NAMALWA (cell line): ENCODE measurements at regions not wholly inside any gene's neighbourhood (a gene's known extent, or its start where the extent isn't known, plus 50 kb on each side); places are given as distances from the start of the nearest gene placed in this dataset.

Experiments used
- DNase-seq: peaks from one replicate; pipeline ENCODE4 v3.0.0-alpha.2; 2015; ENCODE audit warnings: low spot score

- no peak for DNase-seq
Observed at GRCh38 chr2:2570871-2571270, 239.8 kb upstream of the MYT1L start.

DNA sequence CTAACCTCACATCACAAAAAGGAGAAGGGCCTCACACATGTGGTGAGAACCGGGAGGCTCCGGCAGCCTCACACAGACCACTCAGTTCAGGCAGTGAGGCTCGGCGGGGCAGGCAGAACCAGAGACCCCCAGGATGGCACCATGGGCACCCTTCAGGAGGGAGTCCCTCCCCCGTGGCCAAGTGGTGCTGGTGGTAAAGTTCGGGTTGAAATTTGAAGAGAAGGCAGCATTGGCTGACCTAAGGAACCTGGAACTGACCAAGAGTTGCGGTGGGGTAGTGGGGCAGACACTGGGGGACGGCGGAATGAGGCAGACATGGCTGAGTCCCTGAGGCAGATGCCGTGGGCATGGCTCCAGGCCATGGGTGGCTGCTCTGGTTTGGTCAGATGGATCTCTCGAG is 239.3 kb upstream of the MYT1L start:
- DNase-seq, result no peak

- no peak for DNase-seq
Observed at GRCh38 chr2:2569836-2570235, 238.8 kb upstream of the MYT1L start.

DNA sequence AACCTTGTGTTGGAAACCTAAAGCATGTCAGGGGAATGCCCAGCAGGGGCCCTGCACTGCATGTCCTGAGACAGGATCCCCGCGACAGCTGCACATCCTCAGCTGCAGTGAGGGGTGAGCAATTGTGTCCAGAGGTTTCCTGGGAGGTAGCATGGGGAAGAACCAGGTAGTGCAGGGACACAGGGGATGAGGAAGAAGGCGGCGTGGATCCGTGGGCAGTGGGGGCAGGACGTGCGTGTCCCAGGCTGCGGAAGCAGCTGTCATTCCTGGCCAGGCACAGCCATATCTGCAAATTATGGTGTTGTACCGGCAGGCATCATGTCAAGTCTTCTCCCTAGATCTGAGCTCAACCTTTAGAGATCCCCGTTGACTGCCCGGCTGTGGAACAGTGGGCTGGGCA is 238.2 kb upstream of the MYT1L start:
- DNase-seq, result no peak

DNA sequence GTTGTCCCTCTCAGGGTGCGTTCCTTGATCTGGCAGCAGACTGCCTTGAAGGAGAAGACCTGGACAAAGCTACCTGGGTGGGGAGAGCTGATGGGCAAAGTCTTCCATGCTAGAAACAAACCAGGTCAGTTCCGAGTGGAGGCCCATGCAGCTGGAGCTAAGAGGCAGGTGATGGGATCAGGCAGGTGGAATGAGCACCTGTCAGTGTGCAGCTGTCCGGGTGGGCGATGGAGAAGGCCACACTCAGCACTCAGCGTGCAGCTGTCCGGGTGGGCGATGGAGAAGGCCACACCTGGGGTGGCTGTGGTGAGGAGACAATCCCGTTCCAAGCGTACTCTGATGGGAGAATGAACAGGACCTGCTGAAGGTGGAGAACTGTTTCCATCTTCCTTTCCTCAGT is 237.3 kb upstream of the MYT1L start:
- no peak for DNase-seq

DNA sequence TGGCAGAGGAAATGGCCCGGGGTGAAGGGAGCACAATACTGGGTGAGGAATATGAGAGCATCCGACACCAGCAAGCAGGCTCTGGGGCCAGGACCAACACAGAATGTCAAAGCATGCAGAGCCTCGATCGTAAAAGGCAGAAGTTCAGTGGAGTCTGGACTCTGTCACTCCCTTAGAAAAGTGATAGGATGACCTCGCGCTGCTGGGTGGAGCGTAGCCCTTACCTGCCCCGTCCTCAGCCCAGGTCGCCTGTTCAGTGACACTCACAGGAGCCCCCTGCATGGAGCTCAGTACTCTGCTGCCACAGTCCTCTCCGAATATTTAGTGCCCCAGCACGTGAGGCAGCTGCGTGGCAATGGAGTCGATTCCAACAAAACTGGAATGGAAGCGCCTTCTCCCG is 236.7 kb upstream of the MYT1L start:
- no peak for DNase-seq

DNA sequence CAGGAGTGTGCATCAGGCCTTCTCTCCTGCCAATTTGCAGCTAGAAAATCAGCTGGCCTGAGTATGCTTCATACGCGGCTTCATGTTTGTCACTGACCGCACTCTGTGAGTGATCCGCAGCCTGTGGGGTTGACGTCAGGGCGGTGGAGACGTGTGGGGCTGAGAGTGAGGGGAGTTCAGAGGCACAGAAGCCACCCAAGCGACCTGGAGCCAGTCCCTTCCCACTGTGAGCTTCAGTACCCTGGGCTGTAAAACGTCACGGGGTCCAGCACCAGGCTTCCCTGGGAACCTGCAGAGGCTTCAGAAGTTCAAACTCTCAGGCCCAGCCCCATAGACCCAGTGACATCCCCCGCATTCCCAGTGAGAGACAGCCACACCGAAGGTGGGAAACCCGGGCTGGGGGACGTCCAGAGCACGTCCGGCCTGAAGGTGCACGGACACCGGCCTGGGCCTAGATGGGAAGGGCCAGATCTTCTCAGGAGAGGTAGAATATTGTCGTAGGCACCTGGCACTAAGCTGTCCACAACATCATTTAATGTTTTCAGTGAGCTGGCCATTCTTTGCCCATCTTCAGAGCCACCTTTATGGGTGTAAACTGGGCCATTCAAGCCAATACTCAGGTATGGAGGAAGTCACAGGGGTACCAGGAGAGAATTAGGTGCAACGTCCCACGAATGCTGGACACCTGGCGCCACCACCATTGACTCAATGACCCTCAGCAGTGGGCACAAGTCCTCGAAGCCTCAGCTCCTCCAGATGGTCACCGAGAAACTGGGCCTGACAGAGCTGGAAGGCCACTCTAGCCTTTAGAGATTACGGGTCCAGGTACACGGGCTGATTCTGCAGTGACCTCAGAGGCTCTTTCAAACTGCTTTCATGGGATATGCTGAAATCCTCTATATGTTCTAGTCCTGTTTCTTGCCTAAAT is 235.6 kb upstream of the MYT1L start:
- no peak for DNase-seq

- DNase-seq, result no peak
Observed at GRCh38 chr2:2565671-2566070, 234.6 kb upstream of the MYT1L start.

- no peak for DNase-seq
Observed at GRCh38 chr2:2564300-2565078, 233.4 kb upstream of the MYT1L start.

DNA sequence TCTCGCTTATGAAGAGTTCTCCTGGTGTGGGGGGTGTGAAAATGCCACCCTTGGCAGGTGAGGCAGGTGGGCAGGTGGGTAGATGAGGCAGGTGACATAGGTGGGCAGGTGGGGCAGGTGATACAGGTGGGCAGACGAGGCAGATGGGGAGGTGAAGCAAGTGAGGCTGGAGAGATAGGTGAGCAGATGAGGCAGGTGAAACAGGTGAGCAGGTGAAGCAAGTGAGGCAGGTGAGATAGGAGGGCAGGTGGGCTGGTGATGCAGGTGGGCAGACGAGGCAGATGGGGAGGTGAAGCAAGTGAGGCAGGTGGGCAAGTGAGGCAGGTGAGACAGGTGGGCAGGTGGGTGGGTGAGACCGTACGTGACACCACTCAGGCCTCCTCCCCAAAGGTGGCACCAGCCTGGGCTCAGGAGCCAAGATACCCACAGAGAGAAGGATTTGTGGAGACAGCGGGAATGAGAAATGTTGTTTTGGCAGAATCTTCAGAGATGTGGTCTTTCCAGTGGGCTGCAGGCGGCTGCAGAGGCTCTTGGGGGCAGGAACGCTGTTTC is 232.3 kb upstream of the MYT1L start:
- no peak for DNase-seq

- DNase-seq, result no peak
Observed at GRCh38 chr2:2562867-2563266, 231.8 kb upstream of the MYT1L start.

DNA sequence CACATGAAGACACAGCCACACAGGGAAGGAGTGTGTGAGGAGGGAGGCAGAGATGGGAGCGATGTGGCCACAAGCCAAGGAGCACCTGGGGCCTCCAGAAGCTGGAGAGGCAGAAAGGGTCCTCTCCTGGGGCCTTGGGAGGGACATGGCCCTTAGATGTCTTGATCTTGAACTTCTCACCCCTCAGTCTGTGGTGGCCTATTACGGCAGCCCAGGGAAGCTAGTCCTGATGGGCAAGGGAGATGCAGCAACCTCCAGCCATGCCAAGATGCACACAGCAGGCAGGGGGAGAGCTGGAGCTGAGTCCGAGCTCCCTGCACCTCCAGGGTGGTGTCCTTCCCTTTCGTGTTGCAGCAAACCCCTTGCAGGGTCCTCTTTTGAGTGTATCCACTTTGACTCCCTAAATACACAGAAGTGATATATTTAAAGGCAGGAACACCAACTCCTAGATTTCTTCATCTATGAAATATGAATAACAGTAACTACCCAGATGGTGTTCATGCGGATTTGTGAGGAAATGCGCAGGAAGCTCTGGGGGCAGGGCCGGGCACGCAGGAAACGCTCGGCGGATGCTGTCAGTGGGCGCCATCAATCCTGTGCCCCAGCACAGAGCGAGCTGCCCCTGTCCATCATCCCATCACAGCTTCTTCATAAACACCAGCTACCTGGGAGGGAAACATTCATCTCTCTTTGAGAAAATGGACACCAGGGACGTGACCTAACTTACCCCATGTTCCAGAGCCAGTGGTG is 230.4 kb upstream of the MYT1L start:
- no peak for DNase-seq

- no peak for DNase-seq
Observed at GRCh38 chr2:2560374-2561015, 229.4 kb upstream of the MYT1L start.

- DNase-seq, result no peak
Observed at GRCh38 chr2:2558476-2558875, 227.4 kb upstream of the MYT1L start.

DNA sequence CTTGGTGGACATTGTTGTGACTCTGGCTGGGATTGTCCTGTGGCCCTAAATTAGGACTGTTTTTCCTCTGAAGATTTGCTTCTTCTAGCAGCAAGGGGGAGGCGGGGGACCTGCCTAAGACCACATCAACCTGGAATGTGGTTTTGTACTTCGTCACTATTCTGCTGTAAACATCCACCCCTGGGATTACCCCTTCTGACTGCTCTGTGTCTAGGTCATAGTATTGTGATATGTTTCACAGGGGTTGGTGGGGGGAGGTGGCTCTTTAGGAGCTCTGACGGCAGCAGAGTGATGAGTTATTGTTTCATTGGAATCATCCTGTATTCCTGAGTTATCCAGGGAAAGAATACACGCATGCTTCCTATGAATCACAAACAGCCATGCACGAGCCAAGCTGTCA is 226.4 kb upstream of the MYT1L start:
- DNase-seq, result no peak

DNA sequence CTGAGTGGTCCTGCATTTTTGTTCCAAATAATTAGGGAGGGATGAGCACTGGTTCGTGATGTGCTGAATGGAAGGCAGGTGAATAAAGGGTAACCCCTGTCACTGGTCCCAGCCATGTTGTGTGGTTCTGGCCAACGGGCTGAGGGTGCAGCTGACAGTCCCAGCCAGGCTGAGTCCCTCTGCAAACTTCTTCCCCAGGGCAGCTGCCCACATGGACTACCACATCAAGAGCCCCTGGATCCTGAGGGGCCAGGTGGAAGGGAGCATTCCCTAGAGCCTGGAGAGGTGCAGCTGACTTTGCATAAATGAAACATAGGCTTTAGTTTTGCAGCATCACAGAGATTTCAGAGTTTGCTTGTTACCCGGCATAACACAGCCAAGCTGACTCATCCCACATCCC is 219.8 kb upstream of the MYT1L start:
- DNase-seq, result no peak

DNA sequence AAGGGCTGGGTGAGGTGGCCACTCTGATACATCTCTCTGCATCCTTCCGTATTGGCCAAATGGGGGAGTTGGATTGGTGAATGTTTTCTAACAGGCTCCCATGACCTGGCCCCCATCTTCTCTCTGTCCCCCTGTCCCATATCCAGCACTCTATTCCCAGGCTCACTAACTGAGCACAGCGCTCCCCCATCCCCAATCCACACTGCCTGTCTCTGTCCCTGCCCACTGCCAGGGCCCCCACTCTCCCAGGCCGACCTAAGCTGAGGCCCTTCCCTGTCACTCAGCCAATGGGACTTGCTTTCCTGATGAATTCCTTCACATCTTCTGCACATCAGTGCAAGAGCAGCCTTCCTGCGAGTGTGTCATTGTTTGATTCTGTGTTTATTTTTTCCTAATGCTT is 216.8 kb upstream of the MYT1L start:
- no peak for DNase-seq

DNA sequence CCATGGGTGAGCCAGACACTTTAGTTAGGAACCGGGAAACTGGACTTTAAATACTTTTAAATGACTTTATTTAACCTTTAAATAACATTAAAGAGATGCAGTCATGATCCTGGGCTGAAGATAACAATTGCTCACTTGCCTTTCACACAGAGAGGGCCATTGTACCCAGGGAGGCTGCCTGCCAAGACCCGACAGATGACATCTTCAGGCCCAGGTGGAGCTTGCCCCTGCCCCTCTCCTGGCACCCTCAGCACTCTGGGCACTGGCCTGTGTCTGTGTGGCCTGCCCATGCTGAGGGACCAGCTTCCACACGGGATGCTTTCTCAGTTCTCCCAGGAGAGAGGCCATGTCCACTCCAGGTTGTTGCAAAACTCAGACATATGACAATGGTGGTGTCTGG is 216.4 kb upstream of the MYT1L start:
- DNase-seq, result no peak

DNA sequence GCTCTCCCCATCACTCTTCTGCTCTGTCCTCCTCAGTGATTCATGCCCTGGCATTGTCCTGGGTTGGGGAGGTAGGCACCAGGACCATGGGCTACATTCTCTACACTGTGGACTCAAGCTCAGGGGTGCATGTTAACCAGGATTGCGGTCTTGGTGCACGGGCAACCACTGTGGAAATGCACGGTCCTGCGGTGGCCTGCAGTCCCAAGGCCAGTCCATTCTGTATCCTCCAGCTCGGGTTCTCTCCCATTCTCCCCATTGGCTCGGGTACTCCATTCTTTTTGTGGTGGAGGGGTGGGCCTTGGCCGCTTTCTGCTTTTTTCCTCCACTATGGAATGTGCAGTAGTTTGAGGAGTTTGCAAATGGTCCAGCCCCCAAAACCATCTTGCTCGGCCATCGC is 215.0 kb upstream of the MYT1L start:
- DNase-seq, result no peak

- DNase-seq, result no peak
Observed at GRCh38 chr2:2542966-2543611, 212.0 kb upstream of the MYT1L start.

DNA sequence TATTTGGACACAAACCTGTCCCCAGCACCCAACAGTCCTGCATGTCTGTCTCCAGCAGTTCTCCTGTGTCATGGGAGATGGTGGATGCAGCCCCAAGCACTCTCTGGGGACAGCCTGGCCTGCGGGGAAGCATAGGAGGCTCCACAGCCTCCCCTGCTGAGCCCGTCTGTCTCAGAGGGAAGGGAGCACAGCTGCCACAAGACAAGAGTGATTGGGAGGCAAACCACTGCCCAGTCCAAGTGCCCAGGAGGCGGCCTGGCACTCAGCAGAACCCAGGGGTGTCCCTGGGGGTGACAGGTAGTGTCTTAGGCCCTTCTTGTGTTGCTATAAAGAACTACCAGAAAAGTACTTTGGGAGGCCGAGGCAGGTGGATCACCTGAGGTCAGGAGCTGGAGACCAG is 211.2 kb upstream of the MYT1L start:
- no peak for DNase-seq
